ENCODE measurements at regions not wholly inside any gene's neighbourhood (a gene's known extent, or its start where the extent isn't known, plus 50 kb on each side); places are given as distances from the start of the nearest gene placed in this dataset.

DNA sequence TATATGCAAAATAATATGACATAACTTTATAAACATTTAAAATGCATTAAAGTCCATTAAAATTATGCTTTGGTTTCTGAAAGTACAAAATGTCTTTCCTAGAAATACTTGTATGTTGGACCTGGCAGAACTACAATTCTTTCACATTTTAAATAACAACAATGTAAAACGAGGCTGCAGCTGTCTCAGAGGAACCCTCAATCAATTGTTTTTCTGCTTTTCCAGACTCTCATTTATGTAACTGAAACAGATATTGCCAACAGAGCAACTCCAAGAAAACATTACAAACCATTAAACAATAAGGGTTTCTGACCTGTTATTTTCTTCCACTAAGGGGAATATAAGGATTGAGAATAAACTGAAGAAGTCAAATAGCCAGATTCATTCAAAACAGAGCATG is 1193.4 kb downstream of the NCAM2 start:
- CTCF ChIA-PET: no interaction called here
- TF ChIP-seq TEAD1 (CRISPR knock-in tag; IDR thresholded peaks at IDR 0.05): no peak
- TF ChIP-seq, protein P1, sequence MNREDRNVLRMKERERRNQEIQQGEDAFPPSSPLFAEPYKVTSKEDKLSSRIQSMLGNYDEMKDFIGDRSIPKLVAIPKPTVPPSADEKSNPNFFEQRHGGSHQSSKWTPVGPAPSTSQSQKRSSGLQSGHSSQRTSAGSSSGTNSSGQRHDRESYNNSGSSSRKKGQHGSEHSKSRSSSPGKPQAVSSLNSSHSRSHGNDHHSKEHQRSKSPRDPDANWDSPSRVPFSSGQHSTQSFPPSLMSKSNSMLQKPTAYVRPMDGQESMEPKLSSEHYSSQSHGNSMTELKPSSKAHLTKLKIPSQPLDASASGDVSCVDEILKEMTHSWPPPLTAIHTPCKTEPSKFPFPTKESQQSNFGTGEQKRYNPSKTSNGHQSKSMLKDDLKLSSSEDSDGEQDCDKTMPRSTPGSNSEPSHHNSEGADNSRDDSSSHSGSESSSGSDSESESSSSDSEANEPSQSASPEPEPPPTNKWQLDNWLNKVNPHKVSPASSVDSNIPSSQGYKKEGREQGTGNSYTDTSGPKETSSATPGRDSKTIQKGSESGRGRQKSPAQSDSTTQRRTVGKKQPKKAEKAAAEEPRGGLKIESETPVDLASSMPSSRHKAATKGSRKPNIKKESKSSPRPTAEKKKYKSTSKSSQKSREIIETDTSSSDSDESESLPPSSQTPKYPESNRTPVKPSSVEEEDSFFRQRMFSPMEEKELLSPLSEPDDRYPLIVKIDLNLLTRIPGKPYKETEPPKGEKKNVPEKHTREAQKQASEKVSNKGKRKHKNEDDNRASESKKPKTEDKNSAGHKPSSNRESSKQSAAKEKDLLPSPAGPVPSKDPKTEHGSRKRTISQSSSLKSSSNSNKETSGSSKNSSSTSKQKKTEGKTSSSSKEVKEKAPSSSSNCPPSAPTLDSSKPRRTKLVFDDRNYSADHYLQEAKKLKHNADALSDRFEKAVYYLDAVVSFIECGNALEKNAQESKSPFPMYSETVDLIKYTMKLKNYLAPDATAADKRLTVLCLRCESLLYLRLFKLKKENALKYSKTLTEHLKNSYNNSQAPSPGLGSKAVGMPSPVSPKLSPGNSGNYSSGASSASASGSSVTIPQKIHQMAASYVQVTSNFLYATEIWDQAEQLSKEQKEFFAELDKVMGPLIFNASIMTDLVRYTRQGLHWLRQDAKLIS (CRISPR knock-in tag; IDR thresholded peaks at IDR 0.05; ENCODE audit: borderline replicate concordance): no peak
- no peak for TF ChIP-seq ESRRA (CRISPR knock-in tag; IDR thresholded peaks at IDR 0.05; ENCODE audit: borderline replicate concordance)
- TF ChIP-seq MYBL2 (CRISPR knock-in tag; IDR thresholded peaks at IDR 0.05): no peak
- TF ChIP-seq NR3C1 (CRISPR knock-in tag; conservative IDR thresholded peaks at IDR 0.05; ENCODE audit: low read depth): no peak
- TF ChIP-seq OVOL2 (CRISPR knock-in tag; IDR thresholded peaks at IDR 0.05; ENCODE audit: borderline replicate concordance): no peak
- TF ChIP-seq KAT7 (CRISPR knock-in tag; IDR thresholded peaks at IDR 0.05; ENCODE audit: borderline replicate concordance): no peak
- TF ChIP-seq, protein P2, sequence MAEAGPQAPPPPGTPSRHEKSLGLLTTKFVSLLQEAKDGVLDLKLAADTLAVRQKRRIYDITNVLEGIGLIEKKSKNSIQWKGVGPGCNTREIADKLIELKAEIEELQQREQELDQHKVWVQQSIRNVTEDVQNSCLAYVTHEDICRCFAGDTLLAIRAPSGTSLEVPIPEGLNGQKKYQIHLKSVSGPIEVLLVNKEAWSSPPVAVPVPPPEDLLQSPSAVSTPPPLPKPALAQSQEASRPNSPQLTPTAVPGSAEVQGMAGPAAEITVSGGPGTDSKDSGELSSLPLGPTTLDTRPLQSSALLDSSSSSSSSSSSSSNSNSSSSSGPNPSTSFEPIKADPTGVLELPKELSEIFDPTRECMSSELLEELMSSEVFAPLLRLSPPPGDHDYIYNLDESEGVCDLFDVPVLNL (CRISPR knock-in tag; IDR thresholded peaks at IDR 0.05; ENCODE audit: borderline replicate concordance, low read depth): no peak
- TF ChIP-seq, protein P3, sequence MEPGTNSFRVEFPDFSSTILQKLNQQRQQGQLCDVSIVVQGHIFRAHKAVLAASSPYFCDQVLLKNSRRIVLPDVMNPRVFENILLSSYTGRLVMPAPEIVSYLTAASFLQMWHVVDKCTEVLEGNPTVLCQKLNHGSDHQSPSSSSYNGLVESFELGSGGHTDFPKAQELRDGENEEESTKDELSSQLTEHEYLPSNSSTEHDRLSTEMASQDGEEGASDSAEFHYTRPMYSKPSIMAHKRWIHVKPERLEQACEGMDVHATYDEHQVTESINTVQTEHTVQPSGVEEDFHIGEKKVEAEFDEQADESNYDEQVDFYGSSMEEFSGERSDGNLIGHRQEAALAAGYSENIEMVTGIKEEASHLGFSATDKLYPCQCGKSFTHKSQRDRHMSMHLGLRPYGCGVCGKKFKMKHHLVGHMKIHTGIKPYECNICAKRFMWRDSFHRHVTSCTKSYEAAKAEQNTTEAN (CRISPR knock-in tag; IDR thresholded peaks at IDR 0.05): no peak
- TF ChIP-seq ZNF317 (CRISPR knock-in tag; IDR thresholded peaks at IDR 0.05; ENCODE audit: borderline replicate concordance, low read depth): no peak
- TF ChIP-seq, protein P4, sequence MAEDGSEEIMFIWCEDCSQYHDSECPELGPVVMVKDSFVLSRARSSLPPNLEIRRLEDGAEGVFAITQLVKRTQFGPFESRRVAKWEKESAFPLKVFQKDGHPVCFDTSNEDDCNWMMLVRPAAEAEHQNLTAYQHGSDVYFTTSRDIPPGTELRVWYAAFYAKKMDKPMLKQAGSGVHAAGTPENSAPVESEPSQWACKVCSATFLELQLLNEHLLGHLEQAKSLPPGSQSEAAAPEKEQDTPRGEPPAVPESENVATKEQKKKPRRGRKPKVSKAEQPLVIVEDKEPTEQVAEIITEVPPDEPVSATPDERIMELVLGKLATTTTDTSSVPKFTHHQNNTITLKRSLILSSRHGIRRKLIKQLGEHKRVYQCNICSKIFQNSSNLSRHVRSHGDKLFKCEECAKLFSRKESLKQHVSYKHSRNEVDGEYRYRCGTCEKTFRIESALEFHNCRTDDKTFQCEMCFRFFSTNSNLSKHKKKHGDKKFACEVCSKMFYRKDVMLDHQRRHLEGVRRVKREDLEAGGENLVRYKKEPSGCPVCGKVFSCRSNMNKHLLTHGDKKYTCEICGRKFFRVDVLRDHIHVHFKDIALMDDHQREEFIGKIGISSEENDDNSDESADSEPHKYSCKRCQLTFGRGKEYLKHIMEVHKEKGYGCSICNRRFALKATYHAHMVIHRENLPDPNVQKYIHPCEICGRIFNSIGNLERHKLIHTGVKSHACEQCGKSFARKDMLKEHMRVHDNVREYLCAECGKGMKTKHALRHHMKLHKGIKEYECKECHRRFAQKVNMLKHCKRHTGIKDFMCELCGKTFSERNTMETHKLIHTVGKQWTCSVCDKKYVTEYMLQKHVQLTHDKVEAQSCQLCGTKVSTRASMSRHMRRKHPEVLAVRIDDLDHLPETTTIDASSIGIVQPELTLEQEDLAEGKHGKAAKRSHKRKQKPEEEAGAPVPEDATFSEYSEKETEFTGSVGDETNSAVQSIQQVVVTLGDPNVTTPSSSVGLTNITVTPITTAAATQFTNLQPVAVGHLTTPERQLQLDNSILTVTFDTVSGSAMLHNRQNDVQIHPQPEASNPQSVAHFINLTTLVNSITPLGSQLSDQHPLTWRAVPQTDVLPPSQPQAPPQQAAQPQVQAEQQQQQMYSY (CRISPR knock-in tag; IDR thresholded peaks at IDR 0.05): no peak
- TF ChIP-seq, protein P5, sequence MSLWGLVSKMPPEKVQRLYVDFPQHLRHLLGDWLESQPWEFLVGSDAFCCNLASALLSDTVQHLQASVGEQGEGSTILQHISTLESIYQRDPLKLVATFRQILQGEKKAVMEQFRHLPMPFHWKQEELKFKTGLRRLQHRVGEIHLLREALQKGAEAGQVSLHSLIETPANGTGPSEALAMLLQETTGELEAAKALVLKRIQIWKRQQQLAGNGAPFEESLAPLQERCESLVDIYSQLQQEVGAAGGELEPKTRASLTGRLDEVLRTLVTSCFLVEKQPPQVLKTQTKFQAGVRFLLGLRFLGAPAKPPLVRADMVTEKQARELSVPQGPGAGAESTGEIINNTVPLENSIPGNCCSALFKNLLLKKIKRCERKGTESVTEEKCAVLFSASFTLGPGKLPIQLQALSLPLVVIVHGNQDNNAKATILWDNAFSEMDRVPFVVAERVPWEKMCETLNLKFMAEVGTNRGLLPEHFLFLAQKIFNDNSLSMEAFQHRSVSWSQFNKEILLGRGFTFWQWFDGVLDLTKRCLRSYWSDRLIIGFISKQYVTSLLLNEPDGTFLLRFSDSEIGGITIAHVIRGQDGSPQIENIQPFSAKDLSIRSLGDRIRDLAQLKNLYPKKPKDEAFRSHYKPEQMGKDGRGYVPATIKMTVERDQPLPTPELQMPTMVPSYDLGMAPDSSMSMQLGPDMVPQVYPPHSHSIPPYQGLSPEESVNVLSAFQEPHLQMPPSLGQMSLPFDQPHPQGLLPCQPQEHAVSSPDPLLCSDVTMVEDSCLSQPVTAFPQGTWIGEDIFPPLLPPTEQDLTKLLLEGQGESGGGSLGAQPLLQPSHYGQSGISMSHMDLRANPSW (CRISPR knock-in tag; conservative IDR thresholded peaks at IDR 0.05; ENCODE audit: low read depth): no peak
- TF ChIP-seq CREM (CRISPR knock-in tag; IDR thresholded peaks at IDR 0.05): no peak
- TF ChIP-seq NR1H2 (CRISPR knock-in tag; IDR thresholded peaks at IDR 0.05): no peak
- TF ChIP-seq TCF7 (CRISPR knock-in tag; IDR thresholded peaks at IDR 0.05; ENCODE audit: low read depth): no peak
- TF ChIP-seq ZBTB21 (CRISPR knock-in tag; IDR thresholded peaks at IDR 0.05; ENCODE audit: borderline replicate concordance): no peak

More for the DNA sequence above, 1193.4 kb downstream of the NCAM2 start:
- DNase-seq (ENCODE audit: low spot score): no peak
- POLR2A ChIA-PET: no interaction called here
- peaks cover 2% of the 10 kb centered on the region; the same call in 1 of the 2 replicates for H3K36me3 Mint-ChIP-seq
- H3K27ac Mint-ChIP-seq: no peak overlapping the region
- no peaks in the 10 kb centered on the region for H3K27me3 Mint-ChIP-seq (ENCODE audit: low read depth)
- H3K4me1 Mint-ChIP-seq: no peaks in the 10 kb centered on the region; the same call in 1 of the 2 replicates
- no peak for ATAC-seq
- H3K4me3 Mint-ChIP-seq: no peak overlapping the region
- peaks cover 33% of the 10 kb centered on the region for H3K9me3 Mint-ChIP-seq

Data from WTC11 (cell line).